HL-60/S4 treated with phorbol 12-myristate 13-acetate at 8.2 ng/mL for 4 days and 3 days (cell line): ENCODE measurements at regions not wholly inside any gene's neighbourhood (a gene's known extent, or its start where the extent isn't known, plus 50 kb on each side); places are given as distances from the start of the nearest gene placed in this dataset.
"Not testable (repeated sequence)": the region's sequence is repeated elsewhere in the genome, so short reads cannot be mapped to it uniquely, and the experiment has no call there.

Experiments
- in situ Hi-C: fragments of 300-500 bp; cut with MboI; formaldehyde crosslinking; loops from 2 replicates; pipeline ENCODE4 v1.15.0; 2022; ENCODE audit warnings: low sequenced_read_pairs

- in situ Hi-C loops, result not testable (repeated sequence)
Observed at GRCh38 chr14:105653921-105654320, 127.5 kb downstream of the TMEM121 start.

- in situ Hi-C loops, result not testable (repeated sequence)
Observed at GRCh38 chr14:105659255-105659654, 132.9 kb downstream of the TMEM121 start.

GRCh38 chr14:105659935-105660527 is 133.6 kb downstream of the TMEM121 start:
- in situ Hi-C loops, result no loop called here

- in situ Hi-C loops, result no loop called here
Observed at GRCh38 chr14:105660816-105661531, 134.6 kb downstream of the TMEM121 start.

GRCh38 chr14:105662043-105662442 is 135.7 kb downstream of the TMEM121 start:
- in situ Hi-C loops, result not testable (repeated sequence)

GRCh38 chr14:105662592-105662991 is 136.2 kb downstream of the TMEM121 start:
- in situ Hi-C loops, result not testable (repeated sequence)

GRCh38 chr14:105663323-105663722 is 136.9 kb downstream of the TMEM121 start:
- in situ Hi-C loops, result not testable (repeated sequence)

- in situ Hi-C loops, result not testable (repeated sequence)
Observed at GRCh38 chr14:105663818-105664596, 137.6 kb downstream of the TMEM121 start.

GRCh38 chr14:105664691-105665090 is 138.3 kb downstream of the TMEM121 start:
- in situ Hi-C loops, result no loop called here

GRCh38 chr14:105665247-105665950 is 139.0 kb downstream of the TMEM121 start:
- in situ Hi-C loops, result no loop called here

GRCh38 chr14:105665951-105666277 is 139.5 kb downstream of the TMEM121 start:
- in situ Hi-C loops, result no loop called here

- in situ Hi-C loops, result no loop called here
Observed at GRCh38 chr14:105666420-105666819, 140.0 kb downstream of the TMEM121 start.

GRCh38 chr14:105666991-105667662 is 140.7 kb downstream of the TMEM121 start:
- in situ Hi-C loops, result not testable (repeated sequence)

- in situ Hi-C loops, result not testable (repeated sequence)
Observed at GRCh38 chr14:105667663-105668020, 141.3 kb downstream of the TMEM121 start.

GRCh38 chr14:105668021-105668420 is 141.6 kb downstream of the TMEM121 start:
- in situ Hi-C loops, result not testable (repeated sequence)

GRCh38 chr14:105668471-105669230 is 142.3 kb downstream of the TMEM121 start:
- in situ Hi-C loops, result not testable (repeated sequence)

- in situ Hi-C loops, result not testable (repeated sequence)
Observed at GRCh38 chr14:105669231-105669610, 142.8 kb downstream of the TMEM121 start.

- in situ Hi-C loops, result not testable (repeated sequence)
Observed at GRCh38 chr14:105669646-105670045, 143.3 kb downstream of the TMEM121 start.

- in situ Hi-C loops, result not testable (repeated sequence)
Observed at GRCh38 chr14:105672450-105673200, 146.2 kb downstream of the TMEM121 start.
